ENCODE measurements at regions not wholly inside any gene's neighbourhood (a gene's known extent, or its start where the extent isn't known, plus 50 kb on each side); places are given as distances from the start of the nearest gene placed in this dataset.

- TF ChIP-seq, protein P1, sequence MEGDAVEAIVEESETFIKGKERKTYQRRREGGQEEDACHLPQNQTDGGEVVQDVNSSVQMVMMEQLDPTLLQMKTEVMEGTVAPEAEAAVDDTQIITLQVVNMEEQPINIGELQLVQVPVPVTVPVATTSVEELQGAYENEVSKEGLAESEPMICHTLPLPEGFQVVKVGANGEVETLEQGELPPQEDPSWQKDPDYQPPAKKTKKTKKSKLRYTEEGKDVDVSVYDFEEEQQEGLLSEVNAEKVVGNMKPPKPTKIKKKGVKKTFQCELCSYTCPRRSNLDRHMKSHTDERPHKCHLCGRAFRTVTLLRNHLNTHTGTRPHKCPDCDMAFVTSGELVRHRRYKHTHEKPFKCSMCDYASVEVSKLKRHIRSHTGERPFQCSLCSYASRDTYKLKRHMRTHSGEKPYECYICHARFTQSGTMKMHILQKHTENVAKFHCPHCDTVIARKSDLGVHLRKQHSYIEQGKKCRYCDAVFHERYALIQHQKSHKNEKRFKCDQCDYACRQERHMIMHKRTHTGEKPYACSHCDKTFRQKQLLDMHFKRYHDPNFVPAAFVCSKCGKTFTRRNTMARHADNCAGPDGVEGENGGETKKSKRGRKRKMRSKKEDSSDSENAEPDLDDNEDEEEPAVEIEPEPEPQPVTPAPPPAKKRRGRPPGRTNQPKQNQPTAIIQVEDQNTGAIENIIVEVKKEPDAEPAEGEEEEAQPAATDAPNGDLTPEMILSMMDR (IDR thresholded peaks at IDR 0.05; ENCODE audit: extremely low read depth, insufficient read depth, missing control alignments) = no peak
- DNase-seq (ENCODE audit: low spot score) = no peak
- in situ Hi-C loops (cut with MboI; ENCODE audit: low pct_unique_long_range_greater_than_20kb, low sequenced_read_pairs, unreplicated experiment) = no loop called here
These were observed 537.3 kb upstream of the NR2F2 start for GRCh38 chr15:95793231-95793630.

DNA sequence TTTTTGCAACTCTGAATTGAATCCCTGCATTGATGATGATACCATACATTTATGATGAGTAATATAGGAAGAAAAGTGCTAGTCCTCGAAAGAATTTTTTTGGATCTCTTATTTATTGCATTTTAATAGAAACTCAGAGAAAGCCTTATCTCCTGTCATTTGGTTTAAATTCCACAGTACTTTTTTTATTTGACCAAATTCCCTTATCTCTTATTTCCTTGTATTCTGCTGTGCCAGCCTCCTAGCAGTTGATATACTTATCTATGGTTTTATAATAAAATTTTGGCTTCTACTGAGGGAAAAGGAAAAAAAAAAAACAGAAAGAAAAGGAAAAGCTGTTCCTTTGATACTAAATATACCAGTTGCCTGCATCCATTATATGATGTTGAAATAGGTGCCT is 535.1 kb upstream of the NR2F2 start:
- DNase-seq (ENCODE audit: low spot score) = no peak
- TF ChIP-seq, protein P1 (IDR thresholded peaks at IDR 0.05; ENCODE audit: extremely low read depth, insufficient read depth, missing control alignments) = no peak
- in situ Hi-C loops (cut with MboI; ENCODE audit: low pct_unique_long_range_greater_than_20kb, low sequenced_read_pairs, unreplicated experiment) = no loop called here

DNA sequence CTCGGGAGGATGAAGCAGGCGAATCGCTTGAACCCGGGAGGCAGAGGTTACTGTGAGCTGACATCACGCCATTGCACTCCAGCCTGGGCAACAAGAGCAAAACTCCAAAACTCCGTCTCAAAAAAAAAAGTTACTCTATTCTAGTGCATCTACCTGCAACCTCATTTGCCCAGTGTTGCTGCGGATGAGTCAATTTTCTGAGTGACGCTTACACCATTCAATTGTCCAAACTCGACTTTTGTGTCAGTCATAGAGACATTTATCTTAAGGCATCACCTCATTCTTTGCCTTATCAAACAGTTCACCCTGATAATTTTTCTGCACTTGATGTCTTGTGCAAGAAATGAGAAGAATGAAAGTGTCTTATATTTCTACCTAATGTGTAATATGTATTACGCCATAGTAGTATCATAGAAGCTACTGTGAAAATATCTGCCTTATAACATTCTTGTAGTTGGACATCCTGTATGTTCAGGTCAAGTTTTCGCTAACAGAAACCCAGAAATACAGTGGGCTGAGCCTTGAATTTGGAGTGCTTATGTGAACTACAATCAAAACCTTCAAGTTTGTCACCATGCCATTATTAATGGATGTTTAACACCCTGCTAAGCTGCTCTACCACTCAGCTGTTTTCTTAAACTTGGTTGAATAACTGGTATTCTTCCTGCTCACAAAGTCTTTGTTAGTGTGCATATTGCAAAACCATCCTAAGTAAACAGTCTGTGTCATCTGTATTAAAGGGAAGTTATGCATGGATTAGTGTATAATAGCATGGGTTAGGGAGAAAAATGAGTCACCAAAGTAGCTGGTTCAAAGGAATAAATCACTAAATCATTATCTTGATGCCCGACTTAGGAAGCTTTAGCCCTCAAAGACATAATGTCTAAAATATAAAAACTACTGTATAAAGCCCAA is 531.0 kb upstream of the NR2F2 start:
- no peak for DNase-seq (ENCODE audit: low spot score)
- in situ Hi-C loops (cut with MboI; ENCODE audit: low pct_unique_long_range_greater_than_20kb, low sequenced_read_pairs, unreplicated experiment) = no loop called here
- TF ChIP-seq, protein P1 (IDR thresholded peaks at IDR 0.05; ENCODE audit: extremely low read depth, insufficient read depth, missing control alignments) = no peak

GRCh38 chr15:95804484-95804883 is 526.0 kb upstream of the NR2F2 start:
- in situ Hi-C loops (cut with MboI; ENCODE audit: low pct_unique_long_range_greater_than_20kb, low sequenced_read_pairs, unreplicated experiment) = no loop called here
- no peak for DNase-seq (ENCODE audit: low spot score)
- TF ChIP-seq, protein P1 (IDR thresholded peaks at IDR 0.05; ENCODE audit: extremely low read depth, insufficient read depth, missing control alignments) = no peak

DNA sequence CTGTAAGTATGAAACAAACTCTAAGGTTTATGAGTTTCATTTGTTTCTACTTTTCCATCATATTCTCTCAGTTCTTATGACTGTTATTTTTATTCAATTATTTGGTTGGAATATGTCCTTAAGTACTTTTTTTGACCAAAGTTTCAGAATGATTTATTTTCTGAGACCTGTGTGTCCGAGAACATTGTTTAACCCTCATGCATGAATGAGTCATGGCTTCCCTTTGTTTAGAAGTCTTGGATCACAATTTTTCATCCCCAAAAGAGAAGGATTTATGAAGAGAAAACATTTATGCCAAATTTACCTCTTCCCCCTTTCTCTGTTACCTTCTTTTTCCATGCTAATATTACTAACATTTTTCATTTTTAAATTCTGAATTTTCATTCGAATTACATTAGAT is 518.0 kb upstream of the NR2F2 start:
- in situ Hi-C loops (cut with MboI; ENCODE audit: low pct_unique_long_range_greater_than_20kb, low sequenced_read_pairs, unreplicated experiment) = no loop called here
- DNase-seq (ENCODE audit: low spot score) = no peak
- TF ChIP-seq, protein P1 (IDR thresholded peaks at IDR 0.05; ENCODE audit: extremely low read depth, insufficient read depth, missing control alignments) = no peak

DNA sequence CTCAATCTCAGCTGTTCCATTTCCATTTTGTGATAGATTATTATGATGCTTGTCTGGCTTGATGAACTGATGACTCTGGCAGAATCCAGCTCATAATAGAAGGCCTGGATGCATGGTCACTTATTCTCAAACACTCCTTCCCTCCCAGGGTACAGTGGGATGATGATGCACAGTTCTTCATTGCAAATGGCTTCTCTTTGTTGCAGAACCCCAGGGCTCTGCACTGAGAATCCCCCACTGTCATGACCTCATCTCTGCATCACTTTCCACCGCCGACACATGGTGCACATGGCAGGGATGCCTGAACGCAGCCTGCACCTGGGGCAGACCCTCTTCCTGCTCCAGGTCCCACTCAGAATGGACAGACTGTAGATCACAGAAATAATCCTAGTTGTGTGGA is 515.6 kb upstream of the NR2F2 start:
- in situ Hi-C loops (cut with MboI; ENCODE audit: low pct_unique_long_range_greater_than_20kb, low sequenced_read_pairs, unreplicated experiment) = no loop called here
- no peak for DNase-seq (ENCODE audit: low spot score)
- TF ChIP-seq, protein P1 (IDR thresholded peaks at IDR 0.05; ENCODE audit: extremely low read depth, insufficient read depth, missing control alignments) = no peak
